ENCODE measurements at regions not wholly inside any gene's neighbourhood (a gene's known extent, or its start where the extent isn't known, plus 50 kb on each side); places are given as distances from the start of the nearest gene placed in this dataset.

- no peak for DNase-seq (ENCODE audit: extremely low spot score)
- POLR2A ChIA-PET: no interaction called here
- CTCF ChIA-PET: interaction anchor here (1.6 kb wide), 1 partner anchor 16 kb away, joined by 3 read pairs; no protein-coding TSS in a partner anchor
- TF ChIP-seq ELF4 (IDR thresholded peaks at IDR 0.05): no peak
- no peak for TF ChIP-seq ARNT (IDR thresholded peaks at IDR 0.05)
- no peak for TF ChIP-seq LEF1 (IDR thresholded peaks at IDR 0.05; ENCODE audit: borderline replicate concordance)
- TF ChIP-seq SUZ12 (IDR thresholded peaks at IDR 0.05): no peak
- TF ChIP-seq CTBP1 (IDR thresholded peaks at IDR 0.05; ENCODE audit: borderline replicate concordance): no peak
- no peak for TF ChIP-seq BHLHE40 (IDR thresholded peaks at IDR 0.05; ENCODE audit: borderline replicate concordance)
- TF ChIP-seq FOXK2 (IDR thresholded peaks at IDR 0.05): no peak
- TF ChIP-seq HDGF (IDR thresholded peaks at IDR 0.05; ENCODE audit: borderline replicate concordance): no peak
- TF ChIP-seq NFRKB (IDR thresholded peaks at IDR 0.05): no peak
Observed at GRCh38 chr4:138663883-138664282, 351.7 kb upstream of the NOCT start.

GRCh38 chr4:138659812-138660316 is 355.7 kb upstream of the NOCT start:
- TF ChIP-seq ELF4 (IDR thresholded peaks at IDR 0.05) (no peak), TARDBP (IDR thresholded peaks at IDR 0.05) (no peak), CTBP1 (IDR thresholded peaks at IDR 0.05; ENCODE audit: borderline replicate concordance) (no peak), PKNOX1 (IDR thresholded peaks at IDR 0.05) (no peak), ARNT (IDR thresholded peaks at IDR 0.05) (no peak), SP1 (IDR thresholded peaks at IDR 0.05) (no peak), BHLHE40 (IDR thresholded peaks at IDR 0.05; ENCODE audit: borderline replicate concordance) (no peak), HDGF (IDR thresholded peaks at IDR 0.05; ENCODE audit: borderline replicate concordance) (no peak), L3MBTL2 (conservative IDR thresholded peaks at IDR 0.05) (no peak), FOXM1 (IDR thresholded peaks at IDR 0.05; ENCODE audit: borderline replicate concordance) (no peak), FOXA1 (IDR thresholded peaks at IDR 0.05) (no peak), NFRKB (IDR thresholded peaks at IDR 0.05) (no peak), SUZ12 (IDR thresholded peaks at IDR 0.05) (no peak), LEF1 (IDR thresholded peaks at IDR 0.05; ENCODE audit: borderline replicate concordance) (no peak), ZNF384 (IDR thresholded peaks at IDR 0.05) (no peak), FOXK2 (IDR thresholded peaks at IDR 0.05) (no peak)
- DNase-seq (ENCODE audit: extremely low spot score): no peak
- ChIA-PET CTCF (no interaction called here), POLR2A (no interaction called here)

- no peak for DNase-seq (ENCODE audit: extremely low spot score)
- TF ChIP-seq ZNF384 (IDR thresholded peaks at IDR 0.05): no peak
- no peak for TF ChIP-seq FOXK2 (IDR thresholded peaks at IDR 0.05)
- no peak for TF ChIP-seq SUZ12 (IDR thresholded peaks at IDR 0.05)
- no peak for TF ChIP-seq TARDBP (IDR thresholded peaks at IDR 0.05)
- no peak for TF ChIP-seq FOXM1 (IDR thresholded peaks at IDR 0.05; ENCODE audit: borderline replicate concordance)
- TF ChIP-seq PKNOX1 (IDR thresholded peaks at IDR 0.05): no peak
- TF ChIP-seq BHLHE40 (IDR thresholded peaks at IDR 0.05; ENCODE audit: borderline replicate concordance): no peak
- TF ChIP-seq ELF4 (IDR thresholded peaks at IDR 0.05): no peak
- TF ChIP-seq LEF1 (IDR thresholded peaks at IDR 0.05; ENCODE audit: borderline replicate concordance): no peak
- TF ChIP-seq CTBP1 (IDR thresholded peaks at IDR 0.05; ENCODE audit: borderline replicate concordance): no peak
- no peak for TF ChIP-seq ARNT (IDR thresholded peaks at IDR 0.05)
- no peak for TF ChIP-seq FOXA1 (IDR thresholded peaks at IDR 0.05)
- no peak for TF ChIP-seq NFRKB (IDR thresholded peaks at IDR 0.05)
- no peak for TF ChIP-seq SP1 (IDR thresholded peaks at IDR 0.05)
- TF ChIP-seq L3MBTL2 (conservative IDR thresholded peaks at IDR 0.05): no peak
- TF ChIP-seq HDGF (IDR thresholded peaks at IDR 0.05; ENCODE audit: borderline replicate concordance): no peak
- POLR2A ChIA-PET: no interaction called here
- CTCF ChIA-PET: interaction anchor here (0.5 to 1.1 kb wide), 2 partner anchors 212 to 540 kb away, joined by 3 to 4 read pairs; no protein-coding TSS in a partner anchor
Observed at GRCh38 chr4:138659037-138659811, 356.4 kb upstream of the NOCT start.

- TF ChIP-seq HDGF (IDR thresholded peaks at IDR 0.05; ENCODE audit: borderline replicate concordance) (no peak), BHLHE40 (IDR thresholded peaks at IDR 0.05; ENCODE audit: borderline replicate concordance) (no peak), FOXA1 (IDR thresholded peaks at IDR 0.05) (no peak), ARNT (IDR thresholded peaks at IDR 0.05) (no peak), ZNF384 (IDR thresholded peaks at IDR 0.05) (no peak), LEF1 (IDR thresholded peaks at IDR 0.05; ENCODE audit: borderline replicate concordance) (no peak), ELF4 (IDR thresholded peaks at IDR 0.05) (no peak), TARDBP (IDR thresholded peaks at IDR 0.05) (no peak)
- ChIA-PET CTCF (interaction anchor here (1.1 kb wide), 1 partner anchor 213 kb away, joined by 3 read pairs; no protein-coding TSS in a partner anchor), POLR2A (no interaction called here)
- no peak for DNase-seq (ENCODE audit: extremely low spot score)
Observed at GRCh38 chr4:138658518-138658917, 357.1 kb upstream of the NOCT start.

- no peak for DNase-seq (ENCODE audit: extremely low spot score)
- POLR2A ChIA-PET: no interaction called here
- TF ChIP-seq ELF4 (IDR thresholded peaks at IDR 0.05) (no peak), TARDBP (IDR thresholded peaks at IDR 0.05) (no peak), LEF1 (IDR thresholded peaks at IDR 0.05; ENCODE audit: borderline replicate concordance) (no peak), ARNT (IDR thresholded peaks at IDR 0.05) (no peak), SP1 (IDR thresholded peaks at IDR 0.05) (no peak), FOXK2 (IDR thresholded peaks at IDR 0.05) (no peak), L3MBTL2 (conservative IDR thresholded peaks at IDR 0.05) (no peak), PKNOX1 (IDR thresholded peaks at IDR 0.05) (no peak), SUZ12 (IDR thresholded peaks at IDR 0.05) (no peak), ZNF384 (IDR thresholded peaks at IDR 0.05) (no peak), BHLHE40 (IDR thresholded peaks at IDR 0.05; ENCODE audit: borderline replicate concordance) (no peak), CTBP1 (IDR thresholded peaks at IDR 0.05; ENCODE audit: borderline replicate concordance) (no peak), NFRKB (IDR thresholded peaks at IDR 0.05) (no peak), FOXA1 (IDR thresholded peaks at IDR 0.05) (no peak)
- CTCF ChIA-PET: interaction anchor here (0.7 kb wide), 1 partner anchor 85 kb away, joined by 3 read pairs; no protein-coding TSS in a partner anchor
Observed at GRCh38 chr4:138656990-138657389, 358.6 kb upstream of the NOCT start.

Measured in HEK293T (cell line).